Endometrial microvascular endothelial cells (primary cell): ENCODE measurements at regions not wholly inside any gene's neighbourhood (a gene's known extent, or its start where the extent isn't known, plus 50 kb on each side); places are given as distances from the start of the nearest gene placed in this dataset.

Source experiments
- in situ Hi-C: cut with HindIII; loops from 2 replicates; pipeline ENCODE4 v1.10.0; 2017; ENCODE audit warnings: low sequenced_read_pairs, low pct_unique_long_range_greater_than_20kb; ENCODE audit errors: inconsistent ontology term

DNA sequence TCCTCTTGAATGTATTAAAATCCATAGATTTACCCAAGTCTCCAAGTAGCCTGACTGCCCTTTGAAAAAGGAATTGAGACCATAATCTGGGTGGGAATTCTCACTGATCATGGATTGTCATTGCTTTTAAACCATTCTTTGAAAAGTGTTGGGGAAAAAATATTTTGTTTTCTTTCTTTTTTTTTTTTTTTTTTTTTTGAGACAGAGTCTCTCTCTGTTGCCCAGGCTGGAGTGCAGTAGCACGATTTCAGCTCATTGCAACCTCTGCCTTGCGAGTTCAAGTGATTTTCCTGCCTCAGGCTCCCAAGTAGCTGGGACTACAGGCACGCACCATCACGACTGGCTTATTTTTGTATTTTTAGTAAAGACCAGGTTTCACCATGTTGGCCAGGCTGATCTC lies 119.6 kb upstream of the PRSS16 start:
- in situ Hi-C loops, result loop anchor here (25.0 kb wide), 2 partner anchors 891 to 1116 kb away; a partner anchor contains a TSS

DNA sequence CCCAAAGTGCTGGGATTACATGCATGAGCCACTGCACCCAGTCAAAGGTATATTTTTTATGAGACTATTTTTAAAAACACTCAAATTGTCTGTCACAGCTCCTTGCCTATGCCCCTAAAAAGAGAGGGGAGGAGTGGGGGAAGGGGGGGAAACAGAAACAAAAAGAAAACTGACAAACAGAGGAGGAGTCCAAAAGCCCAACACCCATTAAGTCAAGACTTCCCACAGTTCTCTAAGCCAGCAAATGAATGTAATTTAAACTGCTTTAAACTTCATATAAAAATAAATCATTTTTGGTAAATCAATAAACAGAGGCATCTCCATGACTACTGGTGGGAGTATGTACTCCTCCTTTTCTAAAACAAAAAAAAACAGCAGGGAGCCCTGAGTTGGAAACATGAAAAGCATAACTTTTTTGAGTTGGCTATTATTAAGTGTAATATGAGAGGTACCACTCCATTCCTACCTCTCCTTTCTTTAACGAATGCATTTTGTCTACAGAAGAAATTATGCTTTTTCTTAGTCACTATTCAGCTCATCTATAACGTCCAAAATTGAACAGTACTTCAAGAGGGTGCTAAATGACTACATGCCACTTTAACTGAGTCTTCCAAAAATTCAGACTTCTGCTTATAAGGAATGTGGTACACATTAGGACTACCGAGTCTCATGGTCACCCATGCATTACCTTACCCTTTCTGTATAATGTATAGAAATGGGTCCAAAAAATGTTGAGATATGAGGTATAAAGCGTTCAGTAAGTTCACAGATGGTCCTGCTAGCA lies 119.0 kb upstream of the PRSS16 start:
- in situ Hi-C loops, result loop anchor here (25.0 kb wide), 2 partner anchors 891 to 1116 kb away; a partner anchor contains a TSS

DNA sequence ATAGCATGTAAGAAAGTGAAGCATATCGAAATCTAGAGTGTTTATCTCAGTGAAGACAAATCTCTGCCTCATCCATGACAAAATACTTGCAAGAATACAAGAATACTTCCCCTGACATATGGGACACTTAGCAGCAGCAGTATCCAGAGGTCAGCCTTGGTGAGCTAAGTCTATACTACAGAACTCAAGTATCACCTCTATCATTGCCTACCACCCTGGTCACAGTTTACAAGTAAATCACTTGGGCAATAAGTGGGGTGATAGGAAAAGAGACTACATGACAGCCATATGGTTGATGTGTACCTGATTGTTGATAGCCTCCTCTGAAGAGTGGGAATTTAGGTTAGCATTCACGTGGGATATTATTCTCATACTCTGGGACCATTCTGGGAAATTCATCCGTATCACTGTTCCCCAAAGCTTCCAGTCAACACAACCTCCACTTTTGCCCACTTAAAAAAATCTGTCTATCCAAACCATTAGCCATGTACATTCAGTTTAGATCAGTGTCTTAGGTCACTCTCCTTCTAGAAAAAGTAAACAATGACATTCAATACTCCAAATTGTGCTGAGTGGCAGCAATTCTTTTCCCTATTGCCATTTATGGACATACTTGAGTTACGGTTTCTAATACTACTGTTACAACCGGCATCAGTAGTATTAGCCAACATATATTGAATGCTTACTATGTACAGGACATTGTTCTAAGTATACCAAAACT lies 118.2 kb upstream of the PRSS16 start:
- in situ Hi-C loops, result loop anchor here (25.0 kb wide), 2 partner anchors 892 to 1117 kb away; a partner anchor contains a TSS

- in situ Hi-C loops, result loop anchor here (25.0 kb wide), 2 partner anchors 893 to 1118 kb away; a partner anchor contains a TSS
Observed at GRCh38 chr6:27129917-27130316, 117.6 kb upstream of the PRSS16 start.

GRCh38 chr6:27130668-27131428 lies 116.7 kb upstream of the PRSS16 start:
- in situ Hi-C loops, result loop anchor here (25.0 kb wide), 2 partner anchors 894 to 1119 kb away; a partner anchor contains a TSS

- in situ Hi-C loops, result loop anchor here (25.0 kb wide), 2 partner anchors 895 to 1120 kb away; a partner anchor contains a TSS
Observed at GRCh38 chr6:27132282-27132531, 115.3 kb upstream of the PRSS16 start.

GRCh38 chr6:27132532-27133280 lies 114.8 kb upstream of the PRSS16 start:
- in situ Hi-C loops, result loop anchor here (25.0 kb wide), 2 partner anchors 895 to 1120 kb away; a partner anchor contains a TSS

DNA sequence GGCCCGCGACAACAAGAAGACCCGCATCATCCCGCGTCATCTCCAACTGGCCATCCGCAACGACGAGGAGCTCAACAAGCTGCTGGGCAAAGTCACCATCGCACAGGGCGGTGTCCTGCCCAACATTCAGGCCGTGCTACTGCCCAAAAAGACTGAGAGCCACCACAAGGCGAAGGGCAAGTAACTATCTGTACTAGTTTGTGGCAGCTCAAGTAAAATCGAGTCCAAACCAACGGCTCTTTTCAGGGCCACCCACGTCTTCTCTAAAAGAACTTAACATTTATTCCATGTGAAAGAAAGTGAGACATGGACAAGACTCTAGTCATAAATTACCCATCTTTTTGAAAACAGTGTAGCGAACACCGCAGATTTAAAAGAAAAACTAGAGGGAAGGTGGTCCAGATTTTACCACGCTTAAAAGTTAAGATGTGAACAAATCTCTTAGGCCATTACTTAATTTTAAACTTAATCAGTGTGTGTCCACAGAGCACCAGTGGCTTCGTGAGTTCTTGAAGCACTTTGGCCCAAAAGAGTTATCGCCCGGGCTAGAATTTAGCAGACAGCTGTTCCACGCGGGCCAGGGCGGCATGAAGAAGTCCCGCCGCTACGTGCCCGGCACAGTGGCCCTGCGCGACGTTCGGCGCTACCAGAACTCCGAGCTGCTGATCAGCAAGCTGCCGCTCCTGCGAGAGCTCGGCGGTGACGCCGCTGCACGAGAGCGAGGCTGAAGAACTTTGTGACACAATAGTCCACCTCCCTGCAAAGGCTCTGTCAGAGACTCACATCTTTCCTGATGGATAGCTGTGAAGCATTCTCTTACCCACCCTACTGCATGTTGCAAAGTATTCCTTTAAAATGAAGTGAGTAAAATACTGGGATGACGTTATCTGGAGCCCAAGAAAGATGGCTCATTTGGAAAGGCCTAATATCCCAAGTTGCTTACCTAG lies 113.9 kb upstream of the PRSS16 start:
- in situ Hi-C loops, result loop anchor here (25.0 kb wide), 2 partner anchors 896 to 1121 kb away; a partner anchor contains a TSS

GRCh38 chr6:27135087-27135657 lies 112.3 kb upstream of the PRSS16 start:
- in situ Hi-C loops, result loop anchor here (25.0 kb wide), 2 partner anchors 898 to 1123 kb away; a partner anchor contains a TSS

DNA sequence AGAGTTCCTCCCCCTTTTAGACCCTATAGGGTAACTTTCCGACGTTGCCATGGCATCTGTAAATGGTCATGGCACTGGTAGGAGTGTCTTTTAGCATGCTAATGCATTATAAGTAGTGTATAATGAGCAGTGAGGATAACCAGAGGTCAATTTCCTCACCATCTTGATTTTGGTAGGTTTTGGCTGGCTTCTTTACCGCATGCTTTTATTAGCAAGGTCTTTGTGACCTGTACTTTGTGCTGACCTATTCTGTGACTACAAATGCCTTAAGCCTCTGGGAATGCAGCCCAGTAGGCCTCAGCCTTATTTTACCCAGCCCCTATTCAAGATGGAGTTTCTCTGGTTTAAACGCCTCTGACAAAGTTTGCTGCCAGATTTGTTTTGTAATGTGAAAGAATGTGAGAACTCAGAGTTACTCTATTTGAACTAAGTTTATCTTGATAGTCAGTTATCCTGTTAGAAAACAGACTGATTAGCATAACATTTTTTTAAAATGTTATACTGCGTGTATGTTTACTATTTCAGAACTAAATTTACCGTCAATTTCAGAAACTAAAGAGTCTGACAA lies 111.3 kb upstream of the PRSS16 start:
- in situ Hi-C loops, result loop anchor here (25.0 kb wide), 2 partner anchors 899 to 1124 kb away; a partner anchor contains a TSS

- in situ Hi-C loops, result loop anchor here (25.0 kb wide), 2 partner anchors 900 to 1125 kb away; a partner anchor contains a TSS
Observed at GRCh38 chr6:27136978-27137814, 110.3 kb upstream of the PRSS16 start.

DNA sequence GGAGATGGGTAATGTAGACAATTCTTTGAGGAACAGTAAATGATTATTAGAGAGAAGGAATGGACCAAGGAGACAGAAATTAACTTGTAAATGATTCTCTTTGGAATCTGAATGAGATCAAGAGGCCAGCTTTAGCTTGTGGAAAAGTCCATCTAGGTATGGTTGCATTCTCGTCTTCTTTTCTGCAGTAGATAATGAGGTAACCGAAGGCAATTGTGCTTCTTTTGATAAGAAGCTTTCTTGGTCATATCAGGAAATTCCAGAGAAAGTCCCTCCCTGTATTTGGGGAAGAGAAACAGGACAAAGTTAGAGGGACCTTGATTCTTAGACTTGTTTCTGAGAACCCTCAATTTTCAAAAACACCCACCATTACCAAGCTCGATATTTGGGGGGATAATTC lies 109.1 kb upstream of the PRSS16 start:
- in situ Hi-C loops, result loop anchor here (25.0 kb wide), 2 partner anchors 901 to 1126 kb away; a partner anchor contains a TSS

- in situ Hi-C loops, result loop anchor here (25.0 kb wide), 2 partner anchors 902 to 1127 kb away; a partner anchor contains a TSS
Observed at GRCh38 chr6:27138837-27139755, 108.4 kb upstream of the PRSS16 start.

GRCh38 chr6:27139756-27140579 lies 107.5 kb upstream of the PRSS16 start:
- in situ Hi-C loops, result loop anchor here (10.0 to 25.0 kb wide), 3 partner anchors 755 to 1128 kb away; a partner anchor contains a TSS
